Mesothelial cell of epicardium (in vitro differentiated cells): ENCODE measurements at regions not wholly inside any gene's neighbourhood (a gene's known extent, or its start where the extent isn't known, plus 50 kb on each side); places are given as distances from the start of the nearest gene placed in this dataset.
"Not testable (repeated sequence)": the region's sequence is repeated elsewhere in the genome, so short reads cannot be mapped to it uniquely, and the experiment has no call there.

Source experiments
- DNase-seq, 2 experiments: peaks; one replicate each; pipeline ENCODE4 v3.0.0; 2021; ENCODE audit warnings: low spot score in 2 of 2; ENCODE audit not compliant: unreplicated experiment in 2 of 2
- H3K27ac Mint-ChIP-seq: 2 replicates; pipeline ENCODE4 v1.8.0; 2021; ENCODE audit warnings: mixed read lengths
- H3K27me3 Mint-ChIP-seq: 2 replicates; pipeline ENCODE4 v1.8.0; 2021; ENCODE audit warnings: low read depth, mixed read lengths
- H3K36me3 Mint-ChIP-seq: 2 replicates; pipeline ENCODE4 v1.8.0; 2021; ENCODE audit warnings: mixed read lengths
- H3K4me1 Mint-ChIP-seq: 2 replicates; pipeline ENCODE4 v1.8.0; 2021; ENCODE audit warnings: mixed read lengths
- H3K4me3 Mint-ChIP-seq: 2 replicates; pipeline ENCODE4 v1.8.0; 2021; ENCODE audit warnings: mild to moderate bottlenecking, moderate library complexity, mixed read lengths
- H3K9me3 Mint-ChIP-seq: 2 replicates; pipeline ENCODE4 v1.8.0; 2021; ENCODE audit warnings: mixed read lengths
- TF ChIP-seq, protein P1 (sequence below): fragments of 200-600 bp; sonication (generic); IDR thresholded peaks from one replicate; pipeline ENCODE4 v1.5.0; 2021; ENCODE audit warnings: antibody characterized with exemption; ENCODE audit not compliant: unreplicated experiment

DNA sequence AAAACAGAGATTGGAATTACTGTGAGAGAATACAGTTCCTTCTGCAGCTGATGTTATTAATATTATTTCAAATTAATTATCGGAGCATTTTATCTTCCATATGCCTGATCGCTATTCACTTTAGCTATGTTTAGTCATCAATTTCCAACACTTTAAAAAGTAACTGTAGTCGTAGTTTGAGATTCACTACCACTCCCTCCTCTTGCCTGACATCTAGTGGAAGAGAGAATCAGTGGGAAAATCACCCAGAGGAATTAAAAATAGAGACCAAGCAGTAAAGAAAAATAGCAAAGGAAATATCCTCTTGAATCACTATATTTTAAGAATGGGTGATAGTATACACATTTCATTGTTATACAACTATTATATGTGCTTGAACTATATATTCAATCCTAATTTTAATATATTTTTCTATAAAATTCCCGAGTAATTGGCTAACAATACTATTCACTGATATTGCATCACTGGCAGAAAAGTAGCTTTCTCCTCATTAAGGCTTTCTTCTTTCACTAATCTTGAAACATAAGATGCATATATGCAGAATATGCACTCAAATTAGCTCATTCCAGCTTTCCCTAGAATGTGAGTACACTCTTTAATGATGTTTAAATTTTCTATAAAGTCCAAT is 708.7 kb downstream of the CDH9 start:
- Mint-ChIP-seq H3K4me1 (no peaks in the 10 kb centered on the region), H3K36me3 (no peaks in the 10 kb centered on the region), H3K9me3 (no peaks in the 10 kb centered on the region), H3K4me3 (no peak overlapping the region), H3K27me3 (peaks cover 9% of the 10 kb centered on the region), H3K27ac (no peak overlapping the region)
- TF ChIP-seq, protein P1, sequence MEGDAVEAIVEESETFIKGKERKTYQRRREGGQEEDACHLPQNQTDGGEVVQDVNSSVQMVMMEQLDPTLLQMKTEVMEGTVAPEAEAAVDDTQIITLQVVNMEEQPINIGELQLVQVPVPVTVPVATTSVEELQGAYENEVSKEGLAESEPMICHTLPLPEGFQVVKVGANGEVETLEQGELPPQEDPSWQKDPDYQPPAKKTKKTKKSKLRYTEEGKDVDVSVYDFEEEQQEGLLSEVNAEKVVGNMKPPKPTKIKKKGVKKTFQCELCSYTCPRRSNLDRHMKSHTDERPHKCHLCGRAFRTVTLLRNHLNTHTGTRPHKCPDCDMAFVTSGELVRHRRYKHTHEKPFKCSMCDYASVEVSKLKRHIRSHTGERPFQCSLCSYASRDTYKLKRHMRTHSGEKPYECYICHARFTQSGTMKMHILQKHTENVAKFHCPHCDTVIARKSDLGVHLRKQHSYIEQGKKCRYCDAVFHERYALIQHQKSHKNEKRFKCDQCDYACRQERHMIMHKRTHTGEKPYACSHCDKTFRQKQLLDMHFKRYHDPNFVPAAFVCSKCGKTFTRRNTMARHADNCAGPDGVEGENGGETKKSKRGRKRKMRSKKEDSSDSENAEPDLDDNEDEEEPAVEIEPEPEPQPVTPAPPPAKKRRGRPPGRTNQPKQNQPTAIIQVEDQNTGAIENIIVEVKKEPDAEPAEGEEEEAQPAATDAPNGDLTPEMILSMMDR: peak; percentile 54
- no peak for DNase-seq

DNA sequence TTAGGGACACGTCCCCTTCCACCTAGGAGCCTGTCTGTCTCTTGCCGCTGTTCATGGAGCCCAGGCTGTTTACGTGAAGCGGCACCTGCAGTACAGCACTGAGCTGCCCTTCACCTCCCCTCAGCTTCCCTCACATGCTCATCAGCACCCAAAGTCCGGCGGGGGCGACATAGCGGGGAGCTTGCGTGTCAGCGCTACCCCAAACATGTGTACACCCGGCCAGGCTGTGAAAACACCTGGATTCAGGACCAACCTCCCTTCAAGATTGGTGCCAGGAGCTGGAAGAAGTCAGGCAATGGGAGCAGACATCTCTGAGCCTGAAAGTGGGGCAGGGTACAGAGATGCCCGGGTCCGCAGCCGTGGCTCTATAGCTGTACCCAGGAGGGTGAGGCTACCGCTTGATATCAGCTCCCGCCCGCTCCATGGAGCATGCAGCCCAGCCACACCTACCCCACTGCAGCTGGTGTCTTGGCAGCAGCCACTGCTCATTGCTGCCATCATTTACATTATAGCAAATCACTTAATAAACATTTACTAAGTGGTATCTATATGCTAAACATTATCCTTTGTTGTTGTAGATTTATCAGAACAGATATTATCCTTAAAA is 712.1 kb downstream of the CDH9 start:
- DNase-seq: no peak
- Mint-ChIP-seq H3K27me3 (peaks cover 9% of the 10 kb centered on the region), H3K36me3 (no peaks in the 10 kb centered on the region), H3K4me1 (no peaks in the 10 kb centered on the region), H3K27ac (no peak overlapping the region), H3K9me3 (no peaks in the 10 kb centered on the region), H3K4me3 (no peak overlapping the region)
- TF ChIP-seq, protein P1: no peak

DNA sequence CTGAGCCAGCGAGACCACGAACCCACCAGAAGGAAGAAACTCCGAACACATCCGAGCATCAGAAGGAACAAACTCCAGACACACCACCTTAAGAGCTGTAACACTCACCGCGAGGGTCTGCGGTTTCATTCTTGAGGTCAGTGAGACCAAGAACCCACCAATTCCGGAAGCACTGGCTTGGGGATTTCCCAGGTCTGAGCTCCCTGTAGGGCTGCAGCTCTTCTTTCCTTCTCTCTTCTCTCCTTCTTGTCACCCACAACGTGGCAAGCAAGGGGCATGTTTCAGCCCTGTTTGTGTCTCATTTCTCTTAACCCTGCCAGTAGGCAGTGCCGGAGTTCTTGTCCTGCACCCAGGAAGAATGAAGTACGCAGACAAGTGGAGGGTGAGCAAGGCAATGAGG is 713.0 kb downstream of the CDH9 start:
- H3K9me3 Mint-ChIP-seq, H3K27me3 Mint-ChIP-seq, H3K4me3 Mint-ChIP-seq, DNase-seq, H3K27ac Mint-ChIP-seq, H3K4me1 Mint-ChIP-seq, H3K36me3 Mint-ChIP-seq: not testable (repeated sequence)

DNA sequence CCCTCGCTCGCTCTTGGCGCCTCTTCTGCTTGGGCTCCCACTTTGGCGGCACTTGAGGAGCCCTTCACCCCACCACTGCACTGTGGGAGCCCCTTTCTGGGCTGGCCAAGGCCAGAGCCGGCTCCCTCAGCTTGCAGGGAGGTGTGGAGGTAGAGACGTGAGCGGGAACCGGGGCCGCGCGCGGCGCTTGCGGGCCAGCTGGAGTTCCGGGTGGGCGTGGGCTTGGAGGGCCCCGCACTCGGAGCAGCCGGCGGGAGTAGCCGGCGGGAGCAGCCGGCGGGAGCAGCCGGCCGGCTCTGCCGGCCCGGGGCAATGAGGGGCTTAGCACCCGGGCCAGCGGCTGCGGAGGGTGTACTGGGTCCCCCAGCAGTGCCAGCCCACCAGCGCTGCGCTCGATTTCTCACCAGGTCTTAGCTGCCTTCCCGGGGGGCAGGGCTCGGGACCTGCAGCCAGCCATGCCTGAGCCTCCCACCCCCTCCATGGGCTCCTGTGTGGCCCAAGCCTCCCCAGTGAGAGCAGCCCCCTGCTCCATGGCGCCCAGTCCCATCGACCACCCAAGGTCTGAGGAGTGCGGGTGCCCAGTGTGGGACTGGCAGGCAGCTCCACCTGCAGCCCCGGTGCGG is 714.0 kb downstream of the CDH9 start:
- H3K4me1 Mint-ChIP-seq, H3K27ac Mint-ChIP-seq, H3K27me3 Mint-ChIP-seq, DNase-seq, H3K4me3 Mint-ChIP-seq, H3K36me3 Mint-ChIP-seq, H3K9me3 Mint-ChIP-seq: not testable (repeated sequence)

GRCh38 chr5:26323794-26324193 is 714.6 kb downstream of the CDH9 start:
- no peak for DNase-seq
- TF ChIP-seq, protein P1: no peak
- Mint-ChIP-seq H3K9me3 (no peaks in the 10 kb centered on the region), H3K36me3 (no peaks in the 10 kb centered on the region), H3K4me3 (no peak overlapping the region), H3K4me1 (no peaks in the 10 kb centered on the region), H3K27ac (no peak overlapping the region), H3K27me3 (peaks cover 2% of the 10 kb centered on the region)

GRCh38 chr5:26321278-26321677 is 717.1 kb downstream of the CDH9 start:
- Mint-ChIP-seq H3K27ac (no peak overlapping the region), H3K36me3 (no peaks in the 10 kb centered on the region), H3K4me1 (no peaks in the 10 kb centered on the region), H3K27me3 (peaks cover 2% of the 10 kb centered on the region), H3K9me3 (no peaks in the 10 kb centered on the region), H3K4me3 (no peak overlapping the region)
- no peak for DNase-seq
- TF ChIP-seq, protein P1: no peak
